Transverse colon (tissue), 4 donors: ENCODE measurements at regions not wholly inside any gene's neighbourhood (a gene's known extent, or its start where the extent isn't known, plus 50 kb on each side); places are given as distances from the start of the nearest gene placed in this dataset.

ENCODE experiments used
- DNase-seq: peaks from one replicate; pipeline ENCODE4 v3.0.0-alpha.2; 2019
- H3K27ac ChIP-seq, 4 donors: fragments of 200-600 bp; sonication (generic); 2 replicates each; pipeline ENCODE4 v1.5.1; 2016 to 2018; ENCODE audit warnings: inconsistent platforms in 4 of 4
- H3K27me3 ChIP-seq: fragments of 200-600 bp; sonication (generic); 2 replicates; pipeline ENCODE4 v1.5.1; 2017; ENCODE audit warnings: inconsistent platforms
- H3K36me3 ChIP-seq, 4 donors: fragments of 200-600 bp; sonication (generic); 2 replicates each; pipeline ENCODE4 v1.5.1; 2017 to 2019; ENCODE audit warnings: inconsistent platforms in 4 of 4
- H3K4me1 ChIP-seq, 4 donors: fragments of 200-600 bp; sonication (generic); 2 replicates each; pipeline ENCODE4 v1.5.1; 2017 to 2020; ENCODE audit warnings: inconsistent platforms in 4 of 4
- H3K4me3 ChIP-seq, 4 donors: fragments of 200-600 bp; sonication (generic); 1 replicate in 1 of 4; 2 replicates in 3 of 4; pipeline versions ENCODE4 v1.5.1 to v1.6.1; 2017 to 2019; ENCODE audit warnings: inconsistent platforms in 4 of 4
- H3K9me3 ChIP-seq, 2 donors: fragments of 200-600 bp; sonication (generic); 2 replicates each; pipeline ENCODE4 v1.5.1; 2017 to 2019; ENCODE audit warnings: inconsistent platforms in 2 of 2
- EP300 ChIP-seq: sonication (generic); formaldehyde crosslinking; IDR thresholded peaks from one replicate; pipeline ENCODE4 v1.6.1; 2017; ENCODE audit warnings: antibody characterized with exemption, low read depth
- POLR2A ChIP-seq: fragments of 450-650 bp; IDR thresholded peaks from one replicate; pipeline ENCODE4 v1.6.1; 2016; ENCODE audit warnings: antibody characterized with exemption, mild to moderate bottlenecking, moderate library complexity
- POLR2AphosphoS5 ChIP-seq, 3 donors: sonication (generic); formaldehyde crosslinking; IDR thresholded peaks; one replicate each; pipeline ENCODE4 v1.6.1; 2016; ENCODE audit warnings: antibody characterized with exemption in 3 of 3
- WGBS, 2 donors: methylation state at CpG; one replicate each; pipeline ENCODE4 v1.1.5; 2018; ENCODE audit warnings: low coverage in 1 of 2; 5-methylcytosine and 5-hydroxymethylcytosine counted together
- in situ Hi-C, 4 donors: fragments of 200-750 bp; cut with MboI; loops; one replicate each; pipeline versions ENCODE4 v1.15.0 to v1.15.1; 2017; ENCODE audit warnings: low sequenced_read_pairs in 3 of 4, low pct_ligation_motif_present in 1 of 4, low pct_unique_long_range_greater_than_20kb in 1 of 4
- intact Hi-C: fragments of 100-400 bp; cut with DNase I; formaldehyde crosslinking; loops from one replicate; pipeline ENCODE4 v1.15.1; 2023; ENCODE audit warnings: low total_unique reads
- TF ChIP-seq, protein P1 (sequence below), 5 experiments: fragments of 200-600 bp in 3 of 5; fragments of 450-650 bp in 2 of 5; sonication (generic) in 3 of 5; IDR thresholded peaks; 1 replicate in 2 of 5; 2 replicates in 3 of 5; pipeline ENCODE4 v1.5.1; 2016 to 2017; ENCODE audit warnings: antibody characterized with exemption in 5 of 5, inconsistent platforms in 3 of 5, mild to moderate bottlenecking in 2 of 5, moderate library complexity in 1 of 5

GRCh38 chr12:24751181-24751580 is 197.7 kb downstream of the BCAT1 start:
- Histone ChIP-seq H3K36me3 (no peaks in the 10 kb centered on the region), H3K27ac (no peak overlapping the region), H3K4me3 (no peak overlapping the region), H3K9me3 (no peaks in the 10 kb centered on the region), H3K4me1 (no peaks in the 10 kb centered on the region), H3K27me3 (no peaks in the 10 kb centered on the region)
- 76 to 81% methylated on average over 3 of the region's 3 CpGs for WGBS, 2 donors
- intact Hi-C loops: no loop called here
- in situ Hi-C loops: no loop called here
- DNase-seq: no peak
- no peak for TF ChIP-seq POLR2AphosphoS5 (IDR thresholded peaks at IDR 0.05)
- no peak for TF ChIP-seq POLR2A
- TF ChIP-seq, protein P1, sequence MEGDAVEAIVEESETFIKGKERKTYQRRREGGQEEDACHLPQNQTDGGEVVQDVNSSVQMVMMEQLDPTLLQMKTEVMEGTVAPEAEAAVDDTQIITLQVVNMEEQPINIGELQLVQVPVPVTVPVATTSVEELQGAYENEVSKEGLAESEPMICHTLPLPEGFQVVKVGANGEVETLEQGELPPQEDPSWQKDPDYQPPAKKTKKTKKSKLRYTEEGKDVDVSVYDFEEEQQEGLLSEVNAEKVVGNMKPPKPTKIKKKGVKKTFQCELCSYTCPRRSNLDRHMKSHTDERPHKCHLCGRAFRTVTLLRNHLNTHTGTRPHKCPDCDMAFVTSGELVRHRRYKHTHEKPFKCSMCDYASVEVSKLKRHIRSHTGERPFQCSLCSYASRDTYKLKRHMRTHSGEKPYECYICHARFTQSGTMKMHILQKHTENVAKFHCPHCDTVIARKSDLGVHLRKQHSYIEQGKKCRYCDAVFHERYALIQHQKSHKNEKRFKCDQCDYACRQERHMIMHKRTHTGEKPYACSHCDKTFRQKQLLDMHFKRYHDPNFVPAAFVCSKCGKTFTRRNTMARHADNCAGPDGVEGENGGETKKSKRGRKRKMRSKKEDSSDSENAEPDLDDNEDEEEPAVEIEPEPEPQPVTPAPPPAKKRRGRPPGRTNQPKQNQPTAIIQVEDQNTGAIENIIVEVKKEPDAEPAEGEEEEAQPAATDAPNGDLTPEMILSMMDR (IDR thresholded peaks at IDR 0.05): no peak
- TF ChIP-seq EP300: no peak

DNA sequence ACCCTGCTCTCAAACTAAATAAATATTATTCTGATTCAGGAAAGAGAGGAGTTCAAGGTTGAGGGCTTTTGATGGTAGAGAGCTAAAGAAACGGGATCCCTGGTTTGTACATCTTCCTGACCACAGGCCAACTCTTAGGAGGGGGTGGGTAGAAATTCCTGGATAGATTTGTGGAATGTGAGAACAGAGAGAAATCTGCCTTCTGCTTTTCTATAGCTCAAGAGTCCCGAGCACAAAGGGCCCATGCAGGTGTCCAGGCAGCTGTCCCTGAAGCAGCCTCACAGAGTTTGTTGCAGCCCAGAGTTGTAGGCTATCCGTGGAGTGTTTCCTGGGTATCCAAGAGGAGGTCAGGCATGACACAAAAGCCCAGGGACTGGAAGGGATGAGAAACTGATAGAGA is 198.6 kb downstream of the BCAT1 start:
- H3K4me3 ChIP-seq: no peak overlapping the region
- no peak for DNase-seq
- H3K4me1 ChIP-seq: no peaks in the 10 kb centered on the region
- H3K27me3 ChIP-seq: no peaks in the 10 kb centered on the region
- H3K27ac ChIP-seq: no peak overlapping the region
- TF ChIP-seq, protein P1 (IDR thresholded peaks at IDR 0.05): no peak
- no peak for TF ChIP-seq POLR2A
- no peak for TF ChIP-seq EP300
- no peak for TF ChIP-seq POLR2AphosphoS5 (IDR thresholded peaks at IDR 0.05)
- intact Hi-C loops: no loop called here
- 66 to 100% methylated on average over 2 to 3 of the region's 3 CpGs for WGBS, 2 donors
- in situ Hi-C loops: no loop called here
- H3K36me3 ChIP-seq: no peaks in the 10 kb centered on the region
- H3K9me3 ChIP-seq: no peaks in the 10 kb centered on the region

DNA sequence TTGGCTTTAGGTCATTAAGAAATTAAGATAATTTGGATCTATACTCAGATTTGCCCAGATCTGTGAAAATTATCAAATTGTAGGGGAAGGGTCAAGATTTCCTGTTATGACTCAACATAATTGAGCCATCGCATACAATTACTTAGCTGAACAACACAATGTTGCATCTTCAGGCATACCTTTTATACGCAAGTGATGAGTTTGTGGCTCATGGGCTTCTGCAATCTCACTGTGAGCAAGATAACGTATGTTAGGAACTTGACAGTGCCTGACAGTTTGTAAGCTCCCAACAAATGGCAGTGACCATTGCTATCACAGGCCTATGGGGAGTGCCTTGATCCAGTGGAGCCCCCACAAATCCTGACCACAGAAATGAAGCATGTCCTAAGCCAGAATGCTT is 199.7 kb downstream of the BCAT1 start:
- Histone ChIP-seq H3K4me3 (no peak overlapping the region), H3K27me3 (no peaks in the 10 kb centered on the region), H3K27ac (no peak overlapping the region), H3K4me1 (no peaks in the 10 kb centered on the region), H3K36me3 (no peaks in the 10 kb centered on the region), H3K9me3 (no peaks in the 10 kb centered on the region)
- in situ Hi-C loops (no loop called here), intact Hi-C loops (no loop called here)
- no peak for DNase-seq
- TF ChIP-seq, protein P1 (IDR thresholded peaks at IDR 0.05): no peak
- no peak for TF ChIP-seq POLR2AphosphoS5 (IDR thresholded peaks at IDR 0.05)
- no peak for TF ChIP-seq POLR2A
- TF ChIP-seq EP300: no peak
- WGBS, 2 donors: 85 to 93% methylated on average over 3 of the region's 3 CpGs

- Histone ChIP-seq H3K9me3 (no peaks in the 10 kb centered on the region), H3K36me3 (no peaks in the 10 kb centered on the region), H3K4me3 (no peak overlapping the region), H3K27ac (no peak overlapping the region), H3K4me1 (no peaks in the 10 kb centered on the region), H3K27me3 (no peaks in the 10 kb centered on the region)
- WGBS, 2 donors: 81 to 83% methylated on average over 11 of the region's 11 CpGs
- in situ Hi-C loops: no loop called here
- TF ChIP-seq POLR2A (no peak), POLR2AphosphoS5 (IDR thresholded peaks at IDR 0.05) (no peak), EP300 (no peak)
- TF ChIP-seq, protein P1 (IDR thresholded peaks at IDR 0.05): no peak
- no peak for DNase-seq
- intact Hi-C loops: no loop called here
Observed at GRCh38 chr12:24748326-24748725, 200.6 kb downstream of the BCAT1 start.
